ENCODE measurements at regions not wholly inside any gene's neighbourhood (a gene's known extent, or its start where the extent isn't known, plus 50 kb on each side); places are given as distances from the start of the nearest gene placed in this dataset.

- TF ChIP-seq POLR2AphosphoS5 (IDR thresholded peaks at IDR 0.05; ENCODE audit: low read depth) = no peak
- no peak for TF ChIP-seq CTCF (conservative IDR thresholded peaks at IDR 0.05; ENCODE audit: low read depth in 2 of 2)
- TF ChIP-seq EZH2phosphoT487 (IDR thresholded peaks at IDR 0.05; ENCODE audit: unreplicated experiment) = no peak
- no peak for TF ChIP-seq EZH2 (IDR thresholded peaks at IDR 0.05; ENCODE audit: low read depth, unreplicated experiment)
These were observed 216.1 kb downstream of the TMEM121 start for GRCh38 chr14:105742531-105742848.
